Osteoblast (primary cell): ENCODE measurements at regions not wholly inside any gene's neighbourhood (a gene's known extent, or its start where the extent isn't known, plus 50 kb on each side); places are given as distances from the start of the nearest gene placed in this dataset.
A peak's percentile ranks its signal among the peaks of the same experiment; 100 is the strongest.

Experiments used
- DNase-seq: peaks from one replicate; pipeline ENCODE4 v3.0.0; 2011; ENCODE audit warnings: low spot score, mixed read lengths; ENCODE audit not compliant: insufficient read length; ENCODE audit errors: missing footprints
- H2AFZ ChIP-seq: 2 replicates; pipeline ENCODE4 v1.6.0; 2011; ENCODE audit warnings: mild to moderate bottlenecking, low read length
- H3K27ac ChIP-seq: 2 replicates; pipeline ENCODE4 v1.5.1; 2011; ENCODE audit warnings: mild to moderate bottlenecking, low read depth, low read length, moderate library complexity
- H3K27me3 ChIP-seq: 2 replicates; pipeline ENCODE4 v1.6.0; 2012; ENCODE audit warnings: mild to moderate bottlenecking, control low read depth, inconsistent platforms, low read length, moderate library complexity; ENCODE audit not compliant: insufficient read depth
- H3K36me3 ChIP-seq: 2 replicates; pipeline ENCODE4 v1.5.1; 2011; ENCODE audit warnings: mild to moderate bottlenecking, low read length, control low read depth, moderate library complexity; ENCODE audit not compliant: insufficient read depth
- H3K4me1 ChIP-seq: 2 replicates; pipeline ENCODE4 v1.5.1; 2011; ENCODE audit warnings: mild to moderate bottlenecking, low read length, control low read depth, moderate library complexity; ENCODE audit not compliant: insufficient read depth
- H3K4me2 ChIP-seq: 2 replicates; pipeline ENCODE4 v1.6.0; 2011; ENCODE audit warnings: mild to moderate bottlenecking, low read length; ENCODE audit not compliant: insufficient read depth
- H3K4me3 ChIP-seq: fragments of 200-600 bp; sonication (generic); 3 replicates; pipeline ENCODE4 v1.5.1; 2012; ENCODE audit warnings: mild to moderate bottlenecking, low read length, inconsistent platforms; ENCODE audit not compliant: insufficient read depth
- H3K79me2 ChIP-seq: 2 replicates; pipeline ENCODE4 v1.6.0; 2012; ENCODE audit warnings: mild to moderate bottlenecking, low read length, control low read depth, inconsistent platforms; ENCODE audit not compliant: insufficient read depth
- H3K9me3 ChIP-seq: 2 replicates; pipeline ENCODE4 v1.5.1; 2011; ENCODE audit warnings: low read depth, low read length, control low read depth
- H4K20me1 ChIP-seq: 2 replicates; pipeline ENCODE4 v1.6.0; 2012; ENCODE audit warnings: mild to moderate bottlenecking, low read length, control low read depth; ENCODE audit not compliant: insufficient read depth
- CTCF ChIP-seq: IDR thresholded peaks from 2 replicates; pipeline ENCODE4 v1.5.1; 2011; ENCODE audit warnings: mild to moderate bottlenecking, low read depth, low read length, moderate library complexity; ENCODE audit errors: extremely low read depth

- no peak overlapping the region for H2AFZ ChIP-seq
- no peak overlapping the region for H3K4me3 ChIP-seq
- DNase-seq = peak; percentile 76
- no peaks in the 10 kb centered on the region for H3K9me3 ChIP-seq
- TF ChIP-seq CTCF = no peak
- no peak overlapping the region for H3K4me2 ChIP-seq
- H3K79me2 ChIP-seq = no peaks in the 10 kb centered on the region
- no peaks in the 10 kb centered on the region for H4K20me1 ChIP-seq
- H3K27ac ChIP-seq = no peak overlapping the region
- H3K36me3 ChIP-seq = no peaks in the 10 kb centered on the region
- H3K27me3 ChIP-seq = no peaks in the 10 kb centered on the region
- no peaks in the 10 kb centered on the region for H3K4me1 ChIP-seq
Measured at GRCh38 chr1:14215151-14215550, 383.3 kb upstream of the KAZN start.

GRCh38 chr1:14217384-14217783, 381.1 kb upstream of the KAZN start:
- Histone ChIP-seq H3K27me3 (no peaks in the 10 kb centered on the region), H3K27ac (no peak overlapping the region), H3K4me3 (no peak overlapping the region), H3K4me2 (no peak overlapping the region), H3K36me3 (no peaks in the 10 kb centered on the region), H3K4me1 (no peaks in the 10 kb centered on the region), H3K9me3 (no peaks in the 10 kb centered on the region), H3K79me2 (no peaks in the 10 kb centered on the region), H2AFZ (no peak overlapping the region), H4K20me1 (no peaks in the 10 kb centered on the region)
- no peak for TF ChIP-seq CTCF
- no peak for DNase-seq

GRCh38 chr1:14220324-14220723, 378.2 kb upstream of the KAZN start:
- no peaks in the 10 kb centered on the region for H3K36me3 ChIP-seq
- TF ChIP-seq CTCF = no peak
- H3K79me2 ChIP-seq = no peaks in the 10 kb centered on the region
- H3K4me3 ChIP-seq = no peak overlapping the region
- no peaks in the 10 kb centered on the region for H3K27me3 ChIP-seq
- H3K4me1 ChIP-seq = no peaks in the 10 kb centered on the region
- H3K4me2 ChIP-seq = no peak overlapping the region
- H3K9me3 ChIP-seq = no peaks in the 10 kb centered on the region
- H2AFZ ChIP-seq = no peak overlapping the region
- no peak overlapping the region for H3K27ac ChIP-seq
- no peak for DNase-seq
- H4K20me1 ChIP-seq = no peaks in the 10 kb centered on the region

- Histone ChIP-seq H3K4me1 (no peaks in the 10 kb centered on the region), H3K4me3 (no peak overlapping the region), H3K79me2 (no peaks in the 10 kb centered on the region), H3K27me3 (no peaks in the 10 kb centered on the region), H3K4me2 (no peak overlapping the region), H2AFZ (no peak overlapping the region), H4K20me1 (no peaks in the 10 kb centered on the region), H3K9me3 (no peaks in the 10 kb centered on the region), H3K36me3 (no peaks in the 10 kb centered on the region), H3K27ac (no peak overlapping the region)
- no peak for DNase-seq
- TF ChIP-seq CTCF = no peak
Measured at GRCh38 chr1:14220811-14221210, 377.7 kb upstream of the KAZN start.
